Heart left ventricle (tissue), 16 donors: ENCODE measurements at regions not wholly inside any gene's neighbourhood (a gene's known extent, or its start where the extent isn't known, plus 50 kb on each side); places are given as distances from the start of the nearest gene placed in this dataset.

Experiments used
- ATAC-seq, 4 donors: fragments of 200-7000 bp; cut with Tn5 transposase; one replicate each; pipeline ENCODE4 v1.9.1; 2020 to 2022; ENCODE audit warnings: moderate library complexity in 4 of 4, mild to moderate bottlenecking in 3 of 4, moderate number of reproducible peaks in 1 of 4
- DNase-seq, 5 donors: peaks; one replicate each; pipeline ENCODE4 v3.0.0-alpha.2; 2020
- H3K27ac ChIP-seq, 12 donors: fragments of 200-600 bp; sonication (generic) in 4 of 12; one replicate each; pipeline versions ENCODE4 v1.5.0 to v1.8.0; 2016 to 2022; ENCODE audit warnings: mild to moderate bottlenecking in 2 of 12
- H3K27me3 ChIP-seq, 9 donors: fragments of 200-600 bp; sonication (generic) in 2 of 9; one replicate each; pipeline versions ENCODE4 v1.5.1 to v1.8.0; 2016 to 2022; ENCODE audit warnings: mild to moderate bottlenecking in 3 of 9
- H3K36me3 ChIP-seq, 9 donors: fragments of 200-600 bp; sonication (generic) in 2 of 9; one replicate each; pipeline versions ENCODE4 v1.5.0 to v1.8.0; 2018 to 2022; ENCODE audit warnings: mild to moderate bottlenecking in 2 of 9
- H3K4me1 ChIP-seq, 12 donors: fragments of 200-600 bp; sonication (generic) in 4 of 12; one replicate each; pipeline versions ENCODE4 v1.5.0 to v1.8.0; 2016 to 2022; ENCODE audit warnings: mild to moderate bottlenecking in 3 of 12
- H3K4me3 ChIP-seq, 12 donors: fragments of 200-600 bp; sonication (generic) in 4 of 12; one replicate each; pipeline versions ENCODE4 v1.5.0 to v1.8.0; 2017 to 2022; ENCODE audit warnings: mild to moderate bottlenecking in 9 of 12, moderate library complexity in 4 of 12
- H3K9me3 ChIP-seq, 12 donors: fragments of 200-600 bp; sonication (generic) in 4 of 12; one replicate each; pipeline versions ENCODE4 v1.5.0 to v1.8.0; 2016 to 2022; ENCODE audit warnings: mild to moderate bottlenecking in 1 of 12
- POLR2A ChIP-seq, 2 donors: fragments of 450-650 bp; IDR thresholded peaks; one replicate each; pipeline ENCODE4 v1.6.1; 2017; ENCODE audit warnings: antibody characterized with exemption in 2 of 2, mild to moderate bottlenecking in 2 of 2, moderate library complexity in 2 of 2
- WGBS, 4 donors: extraction: QIAGEN DNeasy Blood & Tissue Kit in 2 of 4; methylation state at CpG; one replicate each; pipeline versions ENCODE4 v1.1.5 to v1.1.7; 2013 to 2018; 5-methylcytosine and 5-hydroxymethylcytosine counted together
- intact Hi-C, 10 donors: fragments of 100-400 bp; cut with DNase I; formaldehyde crosslinking; loops; one replicate each; pipeline versions ENCODE4 v1.11.1 to v1.14.2; 2022
- TF ChIP-seq, protein P1 (sequence below), 12 donors: fragments of 200-600 bp; sonication (generic) in 4 of 12; IDR thresholded peaks; one replicate each; pipeline versions ENCODE4 v1.5.0 to v1.8.0; 2018 to 2022; ENCODE audit warnings: antibody characterized with exemption in 12 of 12, mild to moderate bottlenecking in 5 of 12
- donor health status: ischemic (EF 13 %, LVEDD 7.1; RV severe dilation, severe dysfunction).
- donor health status: healthy with polysubstance abuse.
- donor health status: DM: no; HTN: yes; CAD: no.
- donor health status: DM: no; HTN: no; CAD: no.
- donor health status: ischemic (EF 25% LVEDD 6.9; RV normal size, moderate dysfunction).
- donor health status: ischemic (EF 25% LVEDD 5.7; RV mildly dilated, moderate dysfunction).
- donor health status: healthy.
- donor health status: DM: yes; HTN: yes; CAD: no.
- donor health status: ischemic (EF 35%, LVEDD 5.7; RV mildly dilated, moderate dysfunction).
- donor health status: nonischemic (EF 11% LVEDD 7.7; RV severe dilation, severe dysfunction).
- donor health status: DM: yes; HTN: yes; CAD: no.
- donor health status: PGD.
- donor health status: ischemic (EF 29% LVEDD 5.4; RV normal size, mild dysfunction).
- donor health status: nonischemic (EF 23%, LVEDD 6.1; RV moderate dilation, normal function).

DNA sequence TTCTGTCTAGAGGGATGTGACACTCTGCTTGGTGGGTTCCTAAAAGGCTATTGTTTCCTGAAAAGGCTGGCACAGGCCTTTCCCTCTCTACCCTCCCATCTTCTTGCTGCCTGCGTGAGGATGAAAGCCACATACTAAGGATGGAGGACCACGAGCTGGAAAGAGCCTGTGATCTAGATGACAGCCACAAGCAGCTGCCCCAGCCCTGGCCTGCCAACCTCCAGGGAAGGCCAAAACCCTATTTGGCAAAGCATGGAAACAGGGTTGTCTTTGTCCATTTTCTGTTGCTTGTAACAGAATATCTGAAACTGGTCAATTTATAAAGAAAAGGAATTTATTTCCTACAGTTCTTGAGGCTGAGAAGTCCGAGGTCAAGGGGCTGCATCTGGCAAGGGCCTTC is 144.5 kb downstream of the FBLN2 start:
- Histone ChIP-seq H3K27ac (no peak overlapping the region), H3K36me3 (no peaks in the 10 kb centered on the region), H3K9me3 (no peaks in the 10 kb centered on the region), H3K27me3 (peaks cover 0 to 32% (median 0%) of the 10 kb centered on the region in 9 donors), H3K4me3 (no peak overlapping the region), H3K4me1 (no peaks in the 10 kb centered on the region)
- ATAC-seq (no peak), DNase-seq (no peak)
- intact Hi-C loops: no loop called here
- TF ChIP-seq, protein P1, sequence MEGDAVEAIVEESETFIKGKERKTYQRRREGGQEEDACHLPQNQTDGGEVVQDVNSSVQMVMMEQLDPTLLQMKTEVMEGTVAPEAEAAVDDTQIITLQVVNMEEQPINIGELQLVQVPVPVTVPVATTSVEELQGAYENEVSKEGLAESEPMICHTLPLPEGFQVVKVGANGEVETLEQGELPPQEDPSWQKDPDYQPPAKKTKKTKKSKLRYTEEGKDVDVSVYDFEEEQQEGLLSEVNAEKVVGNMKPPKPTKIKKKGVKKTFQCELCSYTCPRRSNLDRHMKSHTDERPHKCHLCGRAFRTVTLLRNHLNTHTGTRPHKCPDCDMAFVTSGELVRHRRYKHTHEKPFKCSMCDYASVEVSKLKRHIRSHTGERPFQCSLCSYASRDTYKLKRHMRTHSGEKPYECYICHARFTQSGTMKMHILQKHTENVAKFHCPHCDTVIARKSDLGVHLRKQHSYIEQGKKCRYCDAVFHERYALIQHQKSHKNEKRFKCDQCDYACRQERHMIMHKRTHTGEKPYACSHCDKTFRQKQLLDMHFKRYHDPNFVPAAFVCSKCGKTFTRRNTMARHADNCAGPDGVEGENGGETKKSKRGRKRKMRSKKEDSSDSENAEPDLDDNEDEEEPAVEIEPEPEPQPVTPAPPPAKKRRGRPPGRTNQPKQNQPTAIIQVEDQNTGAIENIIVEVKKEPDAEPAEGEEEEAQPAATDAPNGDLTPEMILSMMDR (IDR thresholded peaks at IDR 0.05): no peak
- no peak for TF ChIP-seq POLR2A (IDR thresholded peaks at IDR 0.05)
- WGBS, 4 donors: 53 to 71% (median 65%) methylated on average over 3 of the region's 3 CpGs

DNA sequence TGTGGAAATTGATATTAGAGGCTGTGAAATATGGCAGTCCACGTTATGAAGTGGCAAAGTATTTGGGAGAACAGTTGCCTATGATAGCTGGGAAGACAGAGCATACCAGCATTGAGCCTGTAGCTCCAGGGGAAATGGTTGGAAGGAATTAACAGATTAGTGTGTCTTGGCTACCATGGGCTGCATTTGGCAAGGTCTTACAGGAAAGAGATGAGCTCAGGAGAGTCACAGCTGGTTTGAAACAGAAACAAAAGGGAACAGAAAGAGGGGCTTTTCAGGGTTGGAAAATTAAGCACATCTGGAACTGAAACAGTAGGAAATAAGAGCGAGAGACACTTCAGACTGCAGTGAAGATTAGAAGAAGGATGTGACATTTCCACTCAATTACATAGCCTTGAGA is 141.7 kb downstream of the FBLN2 start:
- intact Hi-C loops: no loop called here
- H3K27ac ChIP-seq: no peak overlapping the region
- DNase-seq (no peak), ATAC-seq (no peak)
- no peaks in the 10 kb centered on the region for H3K9me3 ChIP-seq
- H3K27me3 ChIP-seq: peaks cover 0 to 26% (median 0%) of the 10 kb centered on the region in 9 donors
- TF ChIP-seq POLR2A (IDR thresholded peaks at IDR 0.05): no peak
- TF ChIP-seq, protein P1 (IDR thresholded peaks at IDR 0.05): no peak
- no peaks in the 10 kb centered on the region for H3K4me1 ChIP-seq
- no peaks in the 10 kb centered on the region for H3K36me3 ChIP-seq
- no peak overlapping the region for H3K4me3 ChIP-seq
- WGBS, 4 donors: 30 to 47% (median 41%) methylated on average over 2 of the region's 2 CpGs

DNA sequence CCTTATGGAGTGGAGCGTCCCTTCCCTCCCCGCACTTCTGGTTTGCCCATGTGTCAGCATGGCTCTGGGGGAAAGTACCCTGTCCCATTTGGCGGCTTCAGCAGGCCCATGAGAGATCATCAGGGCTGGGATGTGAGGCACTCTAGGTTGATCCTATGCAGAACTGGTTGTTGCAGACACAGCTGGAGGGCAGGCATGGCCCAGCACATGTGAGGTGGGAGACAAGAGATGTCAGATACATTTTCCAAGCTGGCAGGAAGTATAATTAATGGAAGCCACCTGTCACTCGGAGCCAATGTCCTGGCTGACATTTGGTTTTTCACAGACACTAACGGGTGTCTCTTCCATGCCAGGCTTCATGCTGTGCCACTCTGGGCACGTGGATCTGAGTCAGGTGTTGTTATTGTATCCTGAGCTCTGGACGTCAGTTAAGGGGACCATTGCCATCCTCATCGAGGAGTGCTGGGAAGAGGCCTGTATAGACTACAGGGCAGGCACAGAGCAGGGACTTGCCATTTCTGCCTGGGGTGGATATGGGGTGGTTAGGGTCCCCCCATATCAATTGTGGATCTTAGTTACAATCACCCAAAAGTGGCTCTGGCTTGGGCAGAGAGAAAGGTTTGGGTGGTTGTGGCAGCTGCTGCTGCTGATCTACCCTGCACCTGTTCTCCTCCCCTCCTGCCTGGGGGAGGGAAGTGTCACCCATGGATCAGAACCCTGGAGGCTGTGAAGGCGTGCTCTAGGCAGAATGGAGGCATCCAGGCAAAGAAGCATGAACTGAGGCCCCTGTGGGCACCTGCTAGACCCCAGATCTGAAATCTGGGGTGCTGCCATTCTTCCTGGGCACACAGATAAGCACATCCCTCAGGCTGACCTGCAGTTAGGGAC is 140.7 kb downstream of the FBLN2 start:
- Histone ChIP-seq H3K27ac (no peak overlapping the region), H3K36me3 (no peaks in the 10 kb centered on the region), H3K4me1 (no peaks in the 10 kb centered on the region), H3K9me3 (no peaks in the 10 kb centered on the region), H3K27me3 (peaks cover 0 to 34% (median 0%) of the 10 kb centered on the region in 9 donors), H3K4me3 (no peak overlapping the region)
- intact Hi-C loops: no loop called here
- 64 to 74% (median 70%) methylated on average over 9 of the region's 9 CpGs for WGBS, 4 donors
- ATAC-seq (no peak), DNase-seq (no peak)
- TF ChIP-seq POLR2A (IDR thresholded peaks at IDR 0.05): no peak
- TF ChIP-seq, protein P1 (IDR thresholded peaks at IDR 0.05): no peak

DNA sequence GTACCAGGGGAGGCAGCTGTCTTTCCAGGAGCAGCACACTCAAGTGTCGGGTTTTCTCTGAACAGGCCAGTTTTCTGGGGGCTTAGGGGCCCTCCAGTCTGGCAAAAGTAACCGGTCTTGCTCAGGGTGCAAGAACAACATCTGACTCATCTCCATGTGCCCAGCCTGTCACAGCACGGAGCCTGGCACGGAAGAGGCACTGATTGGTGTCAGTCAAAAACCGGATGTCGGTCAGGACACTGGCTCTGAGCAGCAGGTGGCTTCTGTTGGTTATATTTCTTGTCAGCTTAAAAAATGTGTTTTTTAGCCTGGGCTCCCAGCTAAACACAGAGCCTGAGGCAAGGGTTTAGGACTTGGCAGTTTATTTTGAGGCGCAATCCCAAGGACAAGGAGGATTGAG is 139.9 kb downstream of the FBLN2 start:
- Histone ChIP-seq H3K36me3 (no peaks in the 10 kb centered on the region), H3K4me1 (no peaks in the 10 kb centered on the region), H3K27ac (no peak overlapping the region), H3K9me3 (no peaks in the 10 kb centered on the region), H3K27me3 (peaks cover 0 to 34% (median 0%) of the 10 kb centered on the region in 9 donors), H3K4me3 (no peak overlapping the region)
- TF ChIP-seq POLR2A (IDR thresholded peaks at IDR 0.05): no peak
- TF ChIP-seq, protein P1 (IDR thresholded peaks at IDR 0.05): no peak
- 75 to 87% (median 81%) methylated on average over 7 of the region's 7 CpGs for WGBS, 4 donors
- ATAC-seq (no peak), DNase-seq (no peak)
- intact Hi-C loops: no loop called here
